SKM-1 treated with dmso at 0.1 percent for 144 hours (cell line): ENCODE measurements at regions not wholly inside any gene's neighbourhood (a gene's known extent, or its start where the extent isn't known, plus 50 kb on each side); places are given as distances from the start of the nearest gene placed in this dataset.

ENCODE experiments used
- DNase-seq: peaks from one replicate; lab custom pipeline; 2025; ENCODE audit not compliant: unreplicated experiment; lab: John Stamatoyannopoulos, UW

- no peak for DNase-seq
These were observed 335.1 kb upstream of the DCBLD2 start for GRCh38 chr3:99236576-99236975.

GRCh38 chr3:99232696-99233095 is 331.2 kb upstream of the DCBLD2 start:
- DNase-seq, result no peak

- no peak for DNase-seq
These were observed 317.0 kb upstream of the DCBLD2 start for GRCh38 chr3:99218468-99218867.

GRCh38 chr3:99212969-99213368 is 311.5 kb upstream of the DCBLD2 start:
- DNase-seq, result no peak

- no peak for DNase-seq
These were observed 309.8 kb upstream of the DCBLD2 start for GRCh38 chr3:99211309-99211708.

GRCh38 chr3:99199021-99199420 is 297.5 kb upstream of the DCBLD2 start:
- DNase-seq, result no peak

- no peak for DNase-seq
These were observed 289.7 kb upstream of the DCBLD2 start for GRCh38 chr3:99191186-99191585.

- DNase-seq, result no peak
These were observed 287.4 kb upstream of the DCBLD2 start for GRCh38 chr3:99188936-99189335.

- DNase-seq, result no peak
These were observed 284.5 kb upstream of the DCBLD2 start for GRCh38 chr3:99186016-99186415.

GRCh38 chr3:99176169-99176964 is 274.9 kb upstream of the DCBLD2 start:
- DNase-seq, result no peak

- DNase-seq, result no peak
These were observed 273.8 kb upstream of the DCBLD2 start for GRCh38 chr3:99175276-99175812.

- peak; percentile 47 for DNase-seq
These were observed 271.5 kb upstream of the DCBLD2 start for GRCh38 chr3:99172736-99173657.

GRCh38 chr3:99171800-99172199 is 270.3 kb upstream of the DCBLD2 start:
- DNase-seq, result no peak

GRCh38 chr3:99170867-99171517 is 269.5 kb upstream of the DCBLD2 start:
- DNase-seq, result no peak

GRCh38 chr3:99167071-99167470 is 265.6 kb upstream of the DCBLD2 start:
- DNase-seq, result no peak

GRCh38 chr3:99163314-99163713 is 261.8 kb upstream of the DCBLD2 start:
- no peak for DNase-seq

GRCh38 chr3:99159220-99159762 is 257.8 kb upstream of the DCBLD2 start:
- DNase-seq, result no peak

GRCh38 chr3:99145031-99145430 is 243.5 kb upstream of the DCBLD2 start:
- no peak for DNase-seq

- no peak for DNase-seq
These were observed 242.0 kb upstream of the DCBLD2 start for GRCh38 chr3:99143493-99143892.

GRCh38 chr3:99134986-99135385 is 233.5 kb upstream of the DCBLD2 start:
- no peak for DNase-seq

GRCh38 chr3:99131876-99132275 is 230.4 kb upstream of the DCBLD2 start:
- DNase-seq, result no peak
